ENCODE measurements at regions not wholly inside any gene's neighbourhood (a gene's known extent, or its start where the extent isn't known, plus 50 kb on each side); places are given as distances from the start of the nearest gene placed in this dataset.

- TF ChIP-seq CTCF (IDR thresholded peaks at IDR 0.05; ENCODE audit: extremely low read depth in 1 of 2, insufficient read depth in 1 of 2, low read depth in 1 of 2, low read length in 2 of 2), result no peak
- no peak for TF ChIP-seq MAX (IDR thresholded peaks at IDR 0.05; ENCODE audit: insufficient read depth, insufficient read length)
- no peak for TF ChIP-seq POLR2A (IDR thresholded peaks at IDR 0.05; ENCODE audit: low read depth, low read length)
- no peak for TF ChIP-seq POLR2AphosphoS5 (IDR thresholded peaks at IDR 0.05; ENCODE audit: insufficient read depth, low read depth, low read length)
- TF ChIP-seq EZH2 (IDR thresholded peaks at IDR 0.05; ENCODE audit: borderline replicate concordance, low read depth, low read length, severe bottlenecking), result no peak
- no peak for TF ChIP-seq MYC (IDR thresholded peaks at IDR 0.05; ENCODE audit: low read depth, low read length)
- TF ChIP-seq GATA2 (IDR thresholded peaks at IDR 0.05; ENCODE audit: insufficient read depth, insufficient read length, low read depth, low read length), result no peak
Observed at GRCh38 chrX:5716666-5717065, 512.0 kb downstream of the NLGN4X start.
